HCT116 (cell line): ENCODE measurements at regions not wholly inside any gene's neighbourhood (a gene's known extent, or its start where the extent isn't known, plus 50 kb on each side); places are given as distances from the start of the nearest gene placed in this dataset.

Experiments used
- ATAC-seq: fragments of 200-7000 bp; cut with Tn5 transposase; 2 replicates; pipeline ENCODE4 v1.9.1; 2020; ENCODE audit warnings: mild to moderate bottlenecking, moderate library complexity
- BruUV-seq: library from RNA; stranded (reverse); fragments of 400-500 nt; replicated peaks from 2 replicates; lab custom pipeline; 2021; lab: Mats Ljungman, UMichigan
- CTCF ChIA-PET: fragments of 300-600 bp; sonication (Branson Sonifier 250); formaldehyde crosslinking; loops from one replicate; lab custom pipeline; 2021; ENCODE audit warnings: antibody characterized with exemption; lab: Charles Lee
- POLR2A ChIA-PET: fragments of 300-600, 350-600 bp; sonication (Branson Sonifier 250); formaldehyde crosslinking; loops from one replicate; lab custom pipeline; 2021; ENCODE audit warnings: antibody characterized with exemption; lab: Charles Lee
- RAD21 ChIA-PET, 2 experiments: fragments of 300-600 bp; sonication (Branson Sonifier 250); formaldehyde crosslinking; loops; one replicate each; lab custom pipeline; 2023; ENCODE audit warnings: low total read pairs in 2 of 2; ENCODE audit not compliant: uncharacterized antibody in 2 of 2, unreplicated experiment in 2 of 2, low non-redundant PET in 1 of 2; lab: Charles Lee
- DNase-seq: peaks from one replicate; pipeline ENCODE4 v3.0.0-alpha.2; 2010; ENCODE audit warnings: low read depth, low spot score
- H2AFZ ChIP-seq: fragments of 200-600 bp; shearing (Covaris generic), sonication (generic); 2 replicates; pipeline ENCODE4 v1.6.1; 2017; ENCODE audit warnings: low read depth, mixed run types, mixed read lengths, antibody characterized with exemption, low read length; ENCODE audit not compliant: poor library complexity, severe bottlenecking
- H3K27ac ChIP-seq: 2 replicates; pipeline ENCODE4 v1.5.1; 2012; ENCODE audit warnings: low read depth, low read length
- H3K27me3 ChIP-seq: fragments of 200-600 bp; sonication (generic); 2 replicates; pipeline ENCODE4 v1.6.1; 2016; ENCODE audit warnings: mixed run types, low read length, mixed read lengths; ENCODE audit not compliant: insufficient read depth
- H3K36me3 ChIP-seq, 2 experiments: fragments of 200-500 bp in 1 of 2; fragments of 200-600 bp in 1 of 2; sonication (Bioruptor generic) in 1 of 2; sonication (generic) in 1 of 2; 2 replicates each; pipeline versions ENCODE4 v1.5.1 to v1.6.1; 2014 to 2016; ENCODE audit warnings: low read length in 2 of 2, inconsistent platforms in 1 of 2, mixed read lengths in 1 of 2, mixed run types in 1 of 2; ENCODE audit not compliant: insufficient read depth in 2 of 2, control insufficient read depth in 1 of 2
- H3K4me1 ChIP-seq, 2 experiments: fragments of 200-600 bp in 1 of 2; sonication (generic) in 1 of 2; 2 replicates each; pipeline versions ENCODE4 v1.5.1 to v1.6.1; 2012 to 2017; ENCODE audit warnings: low read length in 2 of 2, inconsistent platforms in 1 of 2, mild to moderate bottlenecking in 1 of 2, mixed read lengths in 1 of 2, mixed run types in 1 of 2, moderate library complexity in 1 of 2; ENCODE audit not compliant: insufficient read depth in 2 of 2, control insufficient read depth in 1 of 2
- H3K4me2 ChIP-seq: fragments of 200-600 bp; sonication (generic); 2 replicates; pipeline ENCODE4 v1.6.1; 2017; ENCODE audit warnings: mixed run types, low read length, mixed read lengths
- H3K4me3 ChIP-seq, 2 experiments: fragments of 200-600 bp in 1 of 2; sonication (generic) in 1 of 2; replicated peaks in 1 of 2; 2 replicates each; pipeline ENCODE4 v1.5.1; 2011 to 2016; ENCODE audit warnings: low read length in 2 of 2, control low read depth in 1 of 2, low read depth in 1 of 2, mild to moderate bottlenecking in 1 of 2, mixed read lengths in 1 of 2, mixed run types in 1 of 2
- H3K79me2 ChIP-seq: fragments of 200-600 bp; sonication (generic); 2 replicates; pipeline ENCODE4 v1.6.1; 2017; ENCODE audit warnings: mild to moderate bottlenecking, mixed run types, low read length, moderate library complexity, mixed read lengths; ENCODE audit not compliant: insufficient read depth
- H3K9ac ChIP-seq: fragments of 200-600 bp; sonication (generic); 2 replicates; pipeline ENCODE4 v1.6.1; 2016; ENCODE audit warnings: low read length, mixed read lengths
- H3K9me2 ChIP-seq: fragments of 200-600 bp; sonication (generic), shearing (Covaris generic); 2 replicates; pipeline ENCODE4 v1.6.1; 2017; ENCODE audit warnings: mixed run types, mild to moderate bottlenecking, moderate library complexity; ENCODE audit not compliant: insufficient read depth
- H3K9me3 ChIP-seq, 2 experiments: fragments of 200-500 bp in 1 of 2; fragments of 200-600 bp in 1 of 2; sonication (Bioruptor generic) in 1 of 2; sonication (generic) in 1 of 2; 2 replicates each; pipeline ENCODE4 v1.6.1; 2014 to 2017; ENCODE audit warnings: low read length in 2 of 2, mixed read lengths in 2 of 2, inconsistent platforms in 1 of 2, low read depth in 1 of 2, mild to moderate bottlenecking in 1 of 2, mixed run types in 1 of 2, moderate library complexity in 1 of 2; ENCODE audit not compliant: control insufficient read depth in 1 of 2, insufficient read depth in 1 of 2
- H4K20me1 ChIP-seq: fragments of 200-600 bp; sonication (generic), shearing (Covaris generic); 2 replicates; pipeline ENCODE4 v1.6.1; 2017; ENCODE audit warnings: mixed run types, mild to moderate bottlenecking, moderate library complexity; ENCODE audit not compliant: insufficient read depth
- CBX3 ChIP-seq: IDR thresholded peaks from 2 replicates; pipeline ENCODE4 v1.6.1; 2012; ENCODE audit warnings: low read depth
- CEBPB ChIP-seq: IDR thresholded peaks from 2 replicates; pipeline ENCODE4 v1.6.1; 2012; ENCODE audit warnings: low read depth
- EGR1 ChIP-seq: IDR thresholded peaks from 2 replicates; pipeline ENCODE4 v1.6.1; 2012; ENCODE audit warnings: low read depth
- ELF1 ChIP-seq: IDR thresholded peaks from 2 replicates; pipeline ENCODE4 v1.6.1; 2012; ENCODE audit warnings: low read depth, borderline replicate concordance
- EZH2 ChIP-seq: fragments of 200-600 bp; sonication (generic); IDR thresholded peaks from 2 replicates; pipeline ENCODE4 v1.6.1; 2017; ENCODE audit warnings: antibody characterized with exemption, mixed run types
- JUND ChIP-seq: IDR thresholded peaks from 2 replicates; pipeline ENCODE4 v1.6.1; 2012
- POLR2A ChIP-seq: IDR thresholded peaks from 2 replicates; pipeline ENCODE4 v1.7.0; 2011; ENCODE audit warnings: borderline replicate concordance; ENCODE audit not compliant: insufficient read depth, insufficient read length; ENCODE audit errors: extremely low read depth
- RAD21 ChIP-seq: IDR thresholded peaks from 2 replicates; pipeline ENCODE4 v1.6.1; 2012; ENCODE audit warnings: low read depth, mild to moderate bottlenecking
- SIN3A ChIP-seq: IDR thresholded peaks from 2 replicates; pipeline ENCODE4 v1.6.1; 2012; ENCODE audit warnings: low read depth
- SP1 ChIP-seq: IDR thresholded peaks from 2 replicates; pipeline ENCODE4 v1.6.1; 2012; ENCODE audit warnings: low read depth
- SRF ChIP-seq: IDR thresholded peaks from 2 replicates; pipeline ENCODE4 v1.6.1; 2012; ENCODE audit warnings: low read depth
- TCF7L2 ChIP-seq: IDR thresholded peaks from 2 replicates; pipeline ENCODE4 v1.7.0; 2011; ENCODE audit warnings: borderline replicate concordance, inconsistent platforms; ENCODE audit not compliant: insufficient read depth, insufficient read length; ENCODE audit errors: extremely low read depth
- YY1 ChIP-seq: IDR thresholded peaks from 2 replicates; pipeline ENCODE4 v1.6.1; 2011; ENCODE audit warnings: low read length, low read depth, moderate library complexity, mild to moderate bottlenecking; ENCODE audit not compliant: insufficient replicate concordance; ENCODE audit errors: extremely low read depth
- ZFX ChIP-seq: fragments of 450-650 bp; IDR thresholded peaks from 2 replicates; pipeline ENCODE4 v1.6.1; 2017
- ZNF274 ChIP-seq: fragments of 200-500 bp; sonication (Bioruptor generic); IDR thresholded peaks from 2 replicates; pipeline ENCODE4 v1.6.1; 2014; ENCODE audit warnings: mild to moderate bottlenecking, low read depth, low read length, inconsistent platforms
- intact Hi-C: fragments of 100-400 bp; cut with micrococcal nuclease; formaldehyde crosslinking; loops from 2 replicates; pipeline ENCODE4 v1.10.0; 2022
- TF ChIP-seq, protein P1 (sequence below): IDR thresholded peaks from 2 replicates; pipeline ENCODE4 v1.6.1; 2012
- TF ChIP-seq, protein P2 (sequence below), 3 experiments: fragments of 200-600 bp in 1 of 3; sonication (generic) in 1 of 3; IDR thresholded peaks in 2 of 3; conservative IDR thresholded peaks in 1 of 3; 2 replicates each; pipeline ENCODE4 v1.5.1; 2012 to 2017; ENCODE audit warnings: low read depth in 2 of 3, low read length in 2 of 3, antibody characterized with exemption in 1 of 3, borderline replicate concordance in 1 of 3, control low read depth in 1 of 3, mild to moderate bottlenecking in 1 of 3, mixed read lengths in 1 of 3, mixed run types in 1 of 3, moderate library complexity in 1 of 3; ENCODE audit not compliant: insufficient read depth in 1 of 3
- TF ChIP-seq, protein P3 (sequence below): IDR thresholded peaks from 2 replicates; pipeline ENCODE4 v1.6.1; 2012
- TF ChIP-seq, protein P4 (sequence below): IDR thresholded peaks from 2 replicates; pipeline ENCODE4 v1.6.1; 2012; ENCODE audit warnings: low read depth
- TF ChIP-seq, protein P5 (sequence below): IDR thresholded peaks from 2 replicates; pipeline ENCODE4 v1.6.1; 2011; ENCODE audit warnings: mild to moderate bottlenecking, low read length, moderate library complexity; ENCODE audit not compliant: insufficient replicate concordance; ENCODE audit errors: extremely low read depth

DNA sequence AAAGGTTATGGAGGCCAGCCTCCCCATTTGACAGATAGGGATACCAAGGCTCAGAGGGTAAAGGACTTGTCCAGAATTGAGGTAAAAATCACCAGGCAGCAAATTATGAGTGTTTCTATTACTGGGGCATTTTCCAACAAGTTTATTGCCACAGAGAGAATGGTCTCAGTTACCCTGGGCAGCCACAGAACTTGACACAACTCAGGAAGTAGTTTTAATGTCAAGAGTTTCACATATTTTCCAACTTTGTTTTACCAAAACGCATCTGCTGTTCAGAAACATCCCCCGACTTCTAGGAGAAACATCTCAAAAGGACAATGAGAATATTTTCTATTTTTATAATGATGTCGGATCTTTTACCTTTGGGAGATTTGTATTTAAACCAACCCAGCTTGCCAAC lies 107.5 kb upstream of the MRPS22 start:
- ChIA-PET POLR2A (no interaction called here), CTCF (no interaction called here), RAD21 (no interaction called here)
- no peaks in the 10 kb centered on the region for H3K9me2 ChIP-seq
- H3K4me2 ChIP-seq, result no peak overlapping the region
- no peaks in the 10 kb centered on the region for H3K27me3 ChIP-seq
- no peak overlapping the region for H3K9ac ChIP-seq
- no peak for TF ChIP-seq CBX3
- TF ChIP-seq EZH2, result no peak
- TF ChIP-seq YY1, result no peak
- no peak for TF ChIP-seq JUND
- no peak for TF ChIP-seq POLR2A
- no peak for TF ChIP-seq CEBPB
- no peak for TF ChIP-seq ZFX
- no peak for TF ChIP-seq SRF
- TF ChIP-seq, protein P1, sequence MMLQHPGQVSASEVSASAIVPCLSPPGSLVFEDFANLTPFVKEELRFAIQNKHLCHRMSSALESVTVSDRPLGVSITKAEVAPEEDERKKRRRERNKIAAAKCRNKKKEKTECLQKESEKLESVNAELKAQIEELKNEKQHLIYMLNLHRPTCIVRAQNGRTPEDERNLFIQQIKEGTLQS, result no peak
- TF ChIP-seq EGR1, result no peak
- TF ChIP-seq RAD21, result no peak
- no peak for TF ChIP-seq ZNF274
- TF ChIP-seq, protein P2, sequence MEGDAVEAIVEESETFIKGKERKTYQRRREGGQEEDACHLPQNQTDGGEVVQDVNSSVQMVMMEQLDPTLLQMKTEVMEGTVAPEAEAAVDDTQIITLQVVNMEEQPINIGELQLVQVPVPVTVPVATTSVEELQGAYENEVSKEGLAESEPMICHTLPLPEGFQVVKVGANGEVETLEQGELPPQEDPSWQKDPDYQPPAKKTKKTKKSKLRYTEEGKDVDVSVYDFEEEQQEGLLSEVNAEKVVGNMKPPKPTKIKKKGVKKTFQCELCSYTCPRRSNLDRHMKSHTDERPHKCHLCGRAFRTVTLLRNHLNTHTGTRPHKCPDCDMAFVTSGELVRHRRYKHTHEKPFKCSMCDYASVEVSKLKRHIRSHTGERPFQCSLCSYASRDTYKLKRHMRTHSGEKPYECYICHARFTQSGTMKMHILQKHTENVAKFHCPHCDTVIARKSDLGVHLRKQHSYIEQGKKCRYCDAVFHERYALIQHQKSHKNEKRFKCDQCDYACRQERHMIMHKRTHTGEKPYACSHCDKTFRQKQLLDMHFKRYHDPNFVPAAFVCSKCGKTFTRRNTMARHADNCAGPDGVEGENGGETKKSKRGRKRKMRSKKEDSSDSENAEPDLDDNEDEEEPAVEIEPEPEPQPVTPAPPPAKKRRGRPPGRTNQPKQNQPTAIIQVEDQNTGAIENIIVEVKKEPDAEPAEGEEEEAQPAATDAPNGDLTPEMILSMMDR (IDR thresholded peaks at IDR 0.05 in 2 of 3, conservative IDR thresholded peaks at IDR 0.05 in 1 of 3; ENCODE audit: borderline replicate concordance in 1 of 3, insufficient read depth in 1 of 3, low read depth in 2 of 3, low read length in 2 of 3), result no peak
- TF ChIP-seq SP1, result no peak
- TF ChIP-seq, protein P3, sequence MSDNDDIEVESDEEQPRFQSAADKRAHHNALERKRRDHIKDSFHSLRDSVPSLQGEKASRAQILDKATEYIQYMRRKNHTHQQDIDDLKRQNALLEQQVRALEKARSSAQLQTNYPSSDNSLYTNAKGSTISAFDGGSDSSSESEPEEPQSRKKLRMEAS, result no peak
- no peak for TF ChIP-seq ELF1
- no peak for TF ChIP-seq SIN3A
- TF ChIP-seq, protein P4, sequence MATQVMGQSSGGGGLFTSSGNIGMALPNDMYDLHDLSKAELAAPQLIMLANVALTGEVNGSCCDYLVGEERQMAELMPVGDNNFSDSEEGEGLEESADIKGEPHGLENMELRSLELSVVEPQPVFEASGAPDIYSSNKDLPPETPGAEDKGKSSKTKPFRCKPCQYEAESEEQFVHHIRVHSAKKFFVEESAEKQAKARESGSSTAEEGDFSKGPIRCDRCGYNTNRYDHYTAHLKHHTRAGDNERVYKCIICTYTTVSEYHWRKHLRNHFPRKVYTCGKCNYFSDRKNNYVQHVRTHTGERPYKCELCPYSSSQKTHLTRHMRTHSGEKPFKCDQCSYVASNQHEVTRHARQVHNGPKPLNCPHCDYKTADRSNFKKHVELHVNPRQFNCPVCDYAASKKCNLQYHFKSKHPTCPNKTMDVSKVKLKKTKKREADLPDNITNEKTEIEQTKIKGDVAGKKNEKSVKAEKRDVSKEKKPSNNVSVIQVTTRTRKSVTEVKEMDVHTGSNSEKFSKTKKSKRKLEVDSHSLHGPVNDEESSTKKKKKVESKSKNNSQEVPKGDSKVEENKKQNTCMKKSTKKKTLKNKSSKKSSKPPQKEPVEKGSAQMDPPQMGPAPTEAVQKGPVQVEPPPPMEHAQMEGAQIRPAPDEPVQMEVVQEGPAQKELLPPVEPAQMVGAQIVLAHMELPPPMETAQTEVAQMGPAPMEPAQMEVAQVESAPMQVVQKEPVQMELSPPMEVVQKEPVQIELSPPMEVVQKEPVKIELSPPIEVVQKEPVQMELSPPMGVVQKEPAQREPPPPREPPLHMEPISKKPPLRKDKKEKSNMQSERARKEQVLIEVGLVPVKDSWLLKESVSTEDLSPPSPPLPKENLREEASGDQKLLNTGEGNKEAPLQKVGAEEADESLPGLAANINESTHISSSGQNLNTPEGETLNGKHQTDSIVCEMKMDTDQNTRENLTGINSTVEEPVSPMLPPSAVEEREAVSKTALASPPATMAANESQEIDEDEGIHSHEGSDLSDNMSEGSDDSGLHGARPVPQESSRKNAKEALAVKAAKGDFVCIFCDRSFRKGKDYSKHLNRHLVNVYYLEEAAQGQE, result no peak
- TF ChIP-seq, protein P5, sequence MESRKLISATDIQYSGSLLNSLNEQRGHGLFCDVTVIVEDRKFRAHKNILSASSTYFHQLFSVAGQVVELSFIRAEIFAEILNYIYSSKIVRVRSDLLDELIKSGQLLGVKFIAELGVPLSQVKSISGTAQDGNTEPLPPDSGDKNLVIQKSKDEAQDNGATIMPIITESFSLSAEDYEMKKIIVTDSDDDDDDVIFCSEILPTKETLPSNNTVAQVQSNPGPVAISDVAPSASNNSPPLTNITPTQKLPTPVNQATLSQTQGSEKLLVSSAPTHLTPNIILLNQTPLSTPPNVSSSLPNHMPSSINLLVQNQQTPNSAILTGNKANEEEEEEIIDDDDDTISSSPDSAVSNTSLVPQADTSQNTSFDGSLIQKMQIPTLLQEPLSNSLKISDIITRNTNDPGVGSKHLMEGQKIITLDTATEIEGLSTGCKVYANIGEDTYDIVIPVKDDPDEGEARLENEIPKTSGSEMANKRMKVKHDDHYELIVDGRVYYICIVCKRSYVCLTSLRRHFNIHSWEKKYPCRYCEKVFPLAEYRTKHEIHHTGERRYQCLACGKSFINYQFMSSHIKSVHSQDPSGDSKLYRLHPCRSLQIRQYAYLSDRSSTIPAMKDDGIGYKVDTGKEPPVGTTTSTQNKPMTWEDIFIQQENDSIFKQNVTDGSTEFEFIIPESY, result no peak
- TF ChIP-seq TCF7L2, result no peak
- H3K4me1 ChIP-seq, result no peaks in the 10 kb centered on the region; a peak in 1 of 4 replicates
- no peaks in the 10 kb centered on the region for H3K79me2 ChIP-seq
- H2AFZ ChIP-seq, result no peak overlapping the region
- H3K9me3 ChIP-seq, result no peaks in the 10 kb centered on the region
- no TSS peak for BruUV-seq
- intact Hi-C loops, result no loop called here
- no peaks in the 10 kb centered on the region for H3K36me3 ChIP-seq
- no peak for DNase-seq
- no peak for ATAC-seq
- H3K27ac ChIP-seq, result no peak overlapping the region
- no peak overlapping the region for H3K4me3 ChIP-seq
- no peaks in the 10 kb centered on the region for H4K20me1 ChIP-seq
